HG03571 (cell line): ENCODE measurements at regions not wholly inside any gene's neighbourhood (a gene's known extent, or its start where the extent isn't known, plus 50 kb on each side); places are given as distances from the start of the nearest gene placed in this dataset.

Experiments
- ATAC-seq: cut with Tn5 transposase; IDR thresholded peaks from one replicate; pipeline ENCODE4 v1.9.1; 2021; ENCODE audit not compliant: unreplicated experiment

DNA sequence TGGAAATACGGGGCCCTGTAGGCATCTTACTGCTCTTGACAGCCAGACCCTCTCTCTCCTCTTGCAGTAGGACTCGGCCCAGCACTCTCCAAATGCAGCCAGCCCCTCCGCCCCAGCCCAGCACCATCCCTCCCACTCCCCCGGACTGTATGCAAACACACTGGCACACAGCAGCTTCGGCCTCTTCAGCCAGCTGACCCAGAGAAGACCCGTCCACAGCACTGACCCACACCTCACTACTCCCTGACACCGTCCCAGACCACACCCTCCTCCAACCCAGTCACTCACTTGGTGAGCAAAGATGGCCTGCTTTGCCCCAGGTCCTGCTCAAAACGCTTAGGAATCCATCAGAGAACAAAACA, 164.6 kb downstream of the IGLL1 start:
- no peak for ATAC-seq

GRCh38 chr22:23414727-23415489, 165.2 kb downstream of the IGLL1 start:
- no peak for ATAC-seq

- no peak for ATAC-seq
These were observed 168.4 kb downstream of the IGLL1 start for GRCh38 chr22:23411739-23412138.

DNA sequence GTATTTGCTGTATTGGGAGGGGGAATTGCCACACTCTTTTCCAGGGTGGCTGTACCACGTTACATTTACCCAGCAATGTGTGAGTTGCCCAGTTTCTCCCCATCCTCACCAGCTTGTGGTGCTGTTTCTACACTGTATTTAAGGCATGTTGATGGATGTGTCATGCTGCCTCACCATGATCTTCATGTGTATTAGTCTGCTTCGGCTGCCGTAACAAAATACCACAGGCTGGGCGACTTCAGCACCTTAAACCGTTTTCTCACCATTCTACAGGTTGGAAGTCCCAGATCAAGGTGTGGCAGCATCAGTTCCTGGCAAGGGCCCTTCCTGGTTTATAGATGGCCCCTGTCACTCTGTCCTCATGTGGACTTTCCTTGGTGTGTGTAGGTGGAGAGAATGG, 169.7 kb downstream of the IGLL1 start:
- no peak for ATAC-seq

DNA sequence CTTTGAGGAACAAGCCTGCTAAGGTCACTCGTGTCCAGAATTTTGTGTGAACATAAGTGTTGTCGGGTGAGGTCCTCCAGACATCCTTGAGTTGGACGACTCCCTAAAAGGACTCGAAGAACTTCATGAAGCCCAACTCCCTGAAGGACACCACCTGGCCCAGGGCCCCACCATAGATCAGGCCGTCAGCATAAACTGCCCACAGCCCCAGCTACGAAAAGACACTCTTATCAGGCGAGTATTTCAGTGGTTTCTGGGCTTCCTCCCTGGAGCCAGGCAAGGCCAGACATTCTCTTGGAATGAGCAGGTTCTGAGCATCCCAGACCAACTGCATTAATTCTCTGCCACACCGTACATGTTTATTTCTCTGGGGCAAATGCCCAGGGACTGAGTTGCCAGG, 170.1 kb downstream of the IGLL1 start:
- no peak for ATAC-seq

GRCh38 chr22:23408321-23408720, 171.8 kb downstream of the IGLL1 start:
- ATAC-seq = no peak

GRCh38 chr22:23405366-23405851, 174.7 kb downstream of the IGLL1 start:
- no peak for ATAC-seq

DNA sequence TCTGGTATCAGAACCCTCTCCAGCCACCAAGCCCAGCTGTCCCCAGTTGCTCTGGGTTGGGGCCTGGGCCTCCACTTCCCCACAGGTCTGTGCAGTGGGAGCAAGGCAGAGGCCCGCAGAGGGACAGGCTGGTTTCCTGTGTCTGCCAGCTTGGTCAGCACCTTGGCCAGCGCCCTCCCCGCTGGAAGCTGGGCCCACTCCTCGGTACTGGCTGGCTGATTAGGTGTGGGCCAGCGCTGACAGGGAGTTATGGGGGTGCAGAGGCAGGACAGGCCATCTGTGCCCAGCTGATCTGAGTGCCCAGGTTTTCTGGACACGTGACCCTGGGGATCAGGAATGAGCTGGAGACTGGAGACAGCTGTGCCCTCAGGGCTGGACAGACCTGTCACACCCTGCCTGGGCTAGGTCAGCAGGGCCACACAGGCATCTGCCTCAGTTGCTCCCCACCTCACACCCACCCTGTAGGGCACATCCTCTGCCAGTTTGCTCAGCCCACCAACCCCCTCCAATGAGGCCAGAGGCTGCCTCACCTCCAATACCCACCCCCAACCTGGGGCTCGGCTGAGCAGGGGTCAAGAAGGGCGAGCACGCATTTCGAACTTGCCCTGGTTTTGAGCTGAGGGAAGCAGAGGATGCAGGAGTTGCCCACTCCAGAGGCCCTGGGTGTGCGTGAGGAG, 175.3 kb downstream of the IGLL1 start:
- no peak for ATAC-seq

GRCh38 chr22:23403720-23404688, 176.1 kb downstream of the IGLL1 start:
- no peak for ATAC-seq

- ATAC-seq = no peak
These were observed 176.9 kb downstream of the IGLL1 start for GRCh38 chr22:23403152-23403719.

DNA sequence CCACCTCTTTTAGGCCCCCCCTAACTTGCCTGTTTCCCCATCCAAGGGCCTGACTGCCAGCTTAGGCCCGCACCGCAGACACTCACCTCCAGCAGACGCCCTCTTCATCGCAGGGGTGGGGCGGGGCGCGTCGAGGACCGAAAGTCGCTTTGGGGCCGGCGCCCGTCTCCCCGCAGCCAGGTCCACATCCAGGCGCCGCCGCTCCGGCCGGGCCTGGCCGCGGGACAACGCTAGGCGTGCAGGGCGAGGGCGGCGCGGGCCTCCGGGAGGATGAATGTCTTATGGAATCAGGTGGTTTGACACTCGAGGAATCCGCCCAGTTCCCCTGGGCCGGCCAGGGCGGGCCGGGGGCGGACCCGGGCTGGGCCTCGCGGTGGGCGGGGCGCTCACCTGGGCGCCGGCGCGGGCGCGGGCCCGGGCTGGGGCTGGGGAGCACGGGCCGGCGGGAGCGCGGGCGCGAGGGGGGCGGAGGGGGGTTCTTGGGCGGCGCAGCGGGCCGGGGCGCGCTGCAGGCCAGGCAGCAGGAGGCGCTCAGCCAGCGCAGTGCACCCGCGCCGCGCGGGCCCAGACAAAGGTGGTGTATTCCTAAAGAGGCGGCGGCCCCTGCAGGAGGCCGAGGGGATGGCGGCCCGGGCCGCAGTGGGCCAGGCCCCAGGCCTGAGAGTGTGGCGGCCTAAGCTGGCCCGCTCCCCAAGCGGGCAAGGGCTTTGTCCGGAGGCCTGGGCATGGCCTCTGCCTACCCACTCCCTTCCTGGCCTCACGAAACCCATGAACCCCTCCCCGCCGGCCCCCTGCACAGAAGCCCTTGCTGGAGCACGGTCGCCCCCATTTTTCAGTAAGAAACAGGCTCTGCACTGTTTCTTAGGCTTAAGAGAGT, 177.6 kb downstream of the IGLL1 start:
- ATAC-seq = peak; percentile 54

DNA sequence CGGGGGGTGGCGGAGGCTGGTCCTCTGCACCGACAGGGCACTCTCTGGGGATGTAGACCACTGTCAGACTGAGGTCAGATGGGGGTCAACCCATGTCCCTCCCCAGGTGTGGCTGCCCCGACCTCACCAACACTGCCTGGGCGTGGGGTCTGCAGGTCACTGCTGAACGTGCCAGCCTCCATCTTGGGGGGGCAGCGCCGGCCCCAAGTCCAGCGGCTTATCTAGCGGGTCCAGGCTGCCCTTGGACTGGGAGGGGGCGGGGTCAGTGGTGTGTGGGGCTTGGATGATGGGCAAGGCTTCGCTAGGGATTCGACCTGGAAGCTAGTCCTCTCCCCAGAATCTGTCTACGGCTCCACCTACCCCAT, 178.2 kb downstream of the IGLL1 start:
- ATAC-seq = no peak

DNA sequence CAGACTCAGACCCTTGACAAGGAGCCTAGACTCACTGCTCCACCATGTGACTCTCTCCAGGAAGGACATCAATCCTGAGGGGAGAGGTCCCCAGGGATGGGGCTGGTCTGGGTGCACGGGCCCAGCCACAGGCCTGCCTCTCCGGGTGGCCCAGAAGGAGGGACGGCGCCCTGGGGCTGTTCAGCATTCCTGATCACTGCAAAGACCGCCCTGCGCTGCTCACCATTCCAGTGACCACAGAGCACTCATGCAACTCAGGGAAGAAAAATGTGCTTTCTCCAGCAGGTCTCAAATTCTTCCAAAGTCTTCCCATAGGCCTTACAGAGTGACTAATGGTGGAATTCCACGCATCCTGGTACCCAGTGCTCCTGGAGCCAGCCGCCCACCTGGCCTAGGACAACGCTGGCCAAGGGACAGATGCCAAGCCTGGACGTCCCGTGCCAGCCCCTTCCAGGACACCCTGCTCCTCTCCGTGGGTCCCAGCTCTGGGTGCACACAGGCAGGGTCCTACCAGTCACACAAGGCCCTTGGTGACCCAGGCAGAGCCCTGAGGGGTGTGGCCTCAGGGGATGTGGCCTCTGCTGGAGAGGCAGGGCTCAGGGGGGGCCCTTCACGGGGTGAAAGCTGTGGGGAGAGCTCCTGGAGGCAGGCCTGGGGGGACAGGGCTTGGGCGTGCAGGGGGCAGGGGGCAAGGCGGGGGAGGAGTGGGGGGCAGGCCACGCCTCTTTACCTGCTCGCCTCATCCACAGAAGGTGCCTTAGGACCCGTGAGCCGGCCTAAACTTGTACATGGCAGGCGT, 178.8 kb downstream of the IGLL1 start:
- no peak for ATAC-seq

GRCh38 chr22:23400286-23400981, 179.7 kb downstream of the IGLL1 start:
- no peak for ATAC-seq

GRCh38 chr22:23399367-23400285, 180.5 kb downstream of the IGLL1 start:
- no peak for ATAC-seq

DNA sequence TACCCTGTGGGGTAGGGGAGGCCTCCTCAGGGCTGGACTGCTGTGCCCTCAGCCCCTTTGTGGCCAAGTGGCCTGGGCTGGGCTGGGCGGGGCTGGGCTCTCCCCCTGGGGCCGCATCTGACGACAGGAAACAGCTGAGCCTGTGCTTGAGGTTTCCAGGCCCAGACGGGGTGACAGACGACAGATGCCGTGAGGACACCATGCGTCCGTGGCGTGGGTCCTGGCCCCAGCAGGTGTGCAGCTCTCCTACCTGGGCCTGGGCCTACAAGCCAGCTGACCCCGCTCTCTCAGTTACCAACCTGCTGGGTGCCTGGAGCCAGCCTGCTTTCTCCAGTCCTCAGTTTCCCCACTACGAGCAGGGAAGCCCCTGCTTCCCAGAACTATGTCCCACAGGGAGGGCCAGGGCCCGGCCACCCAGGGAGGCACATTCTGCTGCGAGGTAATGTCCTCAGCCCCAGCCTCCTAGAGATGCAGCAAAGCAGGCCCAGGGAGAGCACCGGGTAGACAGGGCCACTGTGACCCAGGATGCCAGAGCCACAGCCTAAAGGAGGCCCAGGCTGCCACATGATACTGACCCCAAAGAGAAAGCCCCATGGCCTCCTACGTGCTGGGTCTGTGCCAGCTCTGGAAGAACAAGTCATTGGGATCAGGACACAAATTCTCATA, 181.3 kb downstream of the IGLL1 start:
- no peak for ATAC-seq
